ENCODE measurements at regions not wholly inside any gene's neighbourhood (a gene's known extent, or its start where the extent isn't known, plus 50 kb on each side); places are given as distances from the start of the nearest gene placed in this dataset.

DNA sequence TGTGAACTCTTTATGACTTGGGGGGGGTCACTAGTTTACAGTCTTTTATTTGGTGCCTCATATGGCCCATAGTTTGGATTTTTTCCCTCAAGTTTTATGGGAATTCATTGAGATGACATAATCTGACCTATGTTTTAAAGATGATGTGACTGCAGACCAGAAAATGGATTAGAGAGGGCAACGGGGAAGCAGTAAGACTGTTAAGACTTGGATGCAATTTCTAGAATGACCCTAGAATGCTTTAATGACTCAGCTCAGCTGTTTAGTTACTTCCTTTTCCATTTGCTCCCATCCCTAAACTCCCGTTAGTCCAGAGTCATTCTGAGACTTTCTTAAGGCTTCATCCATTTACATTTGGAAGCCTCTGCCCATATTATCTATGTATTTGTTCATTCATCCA, 59.9 kb upstream of the PDGFRA start:
- Histone ChIP-seq H3K4me1 (no peaks in the 10 kb centered on the region), H3K9me3 (no peaks in the 10 kb centered on the region), H3K4me3 (no peak overlapping the region), H3K4me2 (no peak overlapping the region), H3K27ac (no peak overlapping the region)
- ATAC-seq (no peak), DNase-seq (ENCODE audit: low read depth in 1 of 2, low spot score in 1 of 2) (no peak), FAIRE-seq (no peak)
- TF ChIP-seq CHD4 (IDR thresholded peaks at IDR 0.05; ENCODE audit: borderline replicate concordance) (no peak), BHLHE40 (IDR thresholded peaks at IDR 0.05; ENCODE audit: low read depth, low read length) (no peak), TP53 (CRISPR knock-in tag; IDR thresholded peaks at IDR 0.05) (no peak), GATA3 (IDR thresholded peaks at IDR 0.05; ENCODE audit: borderline replicate concordance) (no peak), MAZ (IDR thresholded peaks at IDR 0.05; ENCODE audit: borderline replicate concordance, low read depth, low read length) (no peak)
- TF ChIP-seq, protein P1, sequence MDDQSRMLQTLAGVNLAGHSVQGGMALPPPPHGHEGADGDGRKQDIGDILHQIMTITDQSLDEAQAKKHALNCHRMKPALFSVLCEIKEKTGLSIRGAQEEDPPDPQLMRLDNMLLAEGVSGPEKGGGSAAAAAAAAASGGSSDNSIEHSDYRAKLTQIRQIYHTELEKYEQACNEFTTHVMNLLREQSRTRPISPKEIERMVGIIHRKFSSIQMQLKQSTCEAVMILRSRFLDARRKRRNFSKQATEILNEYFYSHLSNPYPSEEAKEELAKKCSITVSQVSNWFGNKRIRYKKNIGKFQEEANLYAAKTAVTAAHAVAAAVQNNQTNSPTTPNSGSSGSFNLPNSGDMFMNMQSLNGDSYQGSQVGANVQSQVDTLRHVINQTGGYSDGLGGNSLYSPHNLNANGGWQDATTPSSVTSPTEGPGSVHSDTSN (IDR thresholded peaks at IDR 0.05) = no peak
- TF ChIP-seq, protein P2, sequence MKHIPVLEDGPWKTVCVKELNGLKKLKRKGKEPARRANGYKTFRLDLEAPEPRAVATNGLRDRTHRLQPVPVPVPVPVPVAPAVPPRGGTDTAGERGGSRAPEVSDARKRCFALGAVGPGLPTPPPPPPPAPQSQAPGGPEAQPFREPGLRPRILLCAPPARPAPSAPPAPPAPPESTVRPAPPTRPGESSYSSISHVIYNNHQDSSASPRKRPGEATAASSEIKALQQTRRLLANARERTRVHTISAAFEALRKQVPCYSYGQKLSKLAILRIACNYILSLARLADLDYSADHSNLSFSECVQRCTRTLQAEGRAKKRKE (CRISPR knock-in tag; IDR thresholded peaks at IDR 0.05; ENCODE audit: low read depth) = no peak
- CTCF ChIA-PET = interaction anchor here (1.0 kb wide), 1 partner anchor 25 kb away, joined by 3 read pairs; no protein-coding TSS in a partner anchor
- POLR2A ChIA-PET = no interaction called here
- 84% methylated on average over 2 of the region's 2 CpGs for WGBS (ENCODE audit: missing lambda C conversion rate)

- CTCF ChIA-PET = no interaction called here
Measured at GRCh38 chr4:54172156-54172555, 56.9 kb upstream of the PDGFRA start.

GRCh38 chr4:54173281-54173912, 55.7 kb upstream of the PDGFRA start:
- CTCF ChIA-PET = no interaction called here
- Histone ChIP-seq H3K4me2 (no peak overlapping the region), H3K9me3 (no peaks in the 10 kb centered on the region), H3K27ac (no peak overlapping the region), H3K4me1 (no peaks in the 10 kb centered on the region), H3K4me3 (no peak overlapping the region)
- ATAC-seq (no peak), FAIRE-seq (no peak), DNase-seq (ENCODE audit: low read depth in 1 of 2, low spot score in 1 of 2) (no peak)
- POLR2A ChIA-PET = interaction anchor here (0.6 kb wide), 1 partner anchor 1713 kb away, joined by 9 read pairs; no protein-coding TSS in a partner anchor
- 54% methylated on average over 4 of the region's 4 CpGs for WGBS (ENCODE audit: missing lambda C conversion rate)
- TF ChIP-seq SMC3 (IDR thresholded peaks at IDR 0.05) = no peak
- no peak for TF ChIP-seq ZC3H11A (IDR thresholded peaks at IDR 0.05)
- TF ChIP-seq CBX8 (IDR thresholded peaks at IDR 0.05) = no peak
- TF ChIP-seq, protein P3, sequence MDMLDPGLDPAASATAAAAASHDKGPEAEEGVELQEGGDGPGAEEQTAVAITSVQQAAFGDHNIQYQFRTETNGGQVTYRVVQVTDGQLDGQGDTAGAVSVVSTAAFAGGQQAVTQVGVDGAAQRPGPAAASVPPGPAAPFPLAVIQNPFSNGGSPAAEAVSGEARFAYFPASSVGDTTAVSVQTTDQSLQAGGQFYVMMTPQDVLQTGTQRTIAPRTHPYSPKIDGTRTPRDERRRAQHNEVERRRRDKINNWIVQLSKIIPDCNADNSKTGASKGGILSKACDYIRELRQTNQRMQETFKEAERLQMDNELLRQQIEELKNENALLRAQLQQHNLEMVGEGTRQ (IDR thresholded peaks at IDR 0.05) = no peak

More at GRCh38 chr4:54172156-54172555, 56.9 kb upstream of the PDGFRA start:
- no peak for ATAC-seq
- no peak overlapping the region for H3K27ac ChIP-seq
- no peaks in the 10 kb centered on the region for H3K9me3 ChIP-seq
- H3K4me3 ChIP-seq = no peak overlapping the region
- POLR2A ChIA-PET = no interaction called here
- FAIRE-seq = no peak
- TF ChIP-seq CTCF (IDR thresholded peaks at IDR 0.05) = no peak
- no peak for TF ChIP-seq ZNF302 (CRISPR knock-in tag; IDR thresholded peaks at IDR 0.05)
- no peak for TF ChIP-seq ELK1 (IDR thresholded peaks at IDR 0.05; ENCODE audit: low read depth, low read length)
- no peak for DNase-seq (ENCODE audit: low read depth in 1 of 2, low spot score in 1 of 2)
- no peak overlapping the region for H3K4me2 ChIP-seq
- no peaks in the 10 kb centered on the region for H3K4me1 ChIP-seq
- WGBS (ENCODE audit: missing lambda C conversion rate) = 55% methylated on average over 4 of the region's 4 CpGs

All from A549 (cell line).